DMS53 (cell line): ENCODE measurements at regions not wholly inside any gene's neighbourhood (a gene's known extent, or its start where the extent isn't known, plus 50 kb on each side); places are given as distances from the start of the nearest gene placed in this dataset.

Source experiments
- DNase-seq: peaks from one replicate; lab custom pipeline; 2025; lab: John Stamatoyannopoulos, UW

DNA sequence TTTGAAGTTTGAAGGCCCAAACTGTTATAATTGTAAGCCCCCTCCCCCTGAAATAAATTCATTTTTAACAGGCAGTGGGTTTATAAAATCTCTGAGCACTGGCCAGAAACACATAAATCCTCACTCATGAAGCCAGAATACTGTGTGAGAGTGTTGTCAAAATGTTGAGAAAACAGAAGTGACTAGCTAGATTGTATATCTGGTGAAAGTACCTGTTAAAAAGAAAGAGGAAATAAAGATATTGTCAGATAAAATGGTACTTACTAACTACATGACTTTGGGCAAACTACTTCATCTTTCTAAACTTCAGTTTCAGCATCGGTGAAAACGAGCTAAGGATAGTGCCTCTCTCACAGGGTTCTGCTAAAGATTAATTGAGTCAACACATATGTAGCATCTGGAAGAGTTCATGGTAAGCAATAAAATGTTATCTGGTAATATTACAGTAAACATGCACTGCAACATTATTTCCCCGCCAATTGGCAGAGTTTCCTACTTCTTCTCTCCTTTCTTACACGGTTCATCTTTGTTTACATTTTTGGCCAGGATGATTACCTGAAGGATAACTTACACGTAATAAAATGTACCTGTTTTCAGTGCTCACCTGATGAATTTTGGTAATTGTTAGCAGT lies 202.5 kb upstream of the CHRM2 start:
- no peak for DNase-seq

DNA sequence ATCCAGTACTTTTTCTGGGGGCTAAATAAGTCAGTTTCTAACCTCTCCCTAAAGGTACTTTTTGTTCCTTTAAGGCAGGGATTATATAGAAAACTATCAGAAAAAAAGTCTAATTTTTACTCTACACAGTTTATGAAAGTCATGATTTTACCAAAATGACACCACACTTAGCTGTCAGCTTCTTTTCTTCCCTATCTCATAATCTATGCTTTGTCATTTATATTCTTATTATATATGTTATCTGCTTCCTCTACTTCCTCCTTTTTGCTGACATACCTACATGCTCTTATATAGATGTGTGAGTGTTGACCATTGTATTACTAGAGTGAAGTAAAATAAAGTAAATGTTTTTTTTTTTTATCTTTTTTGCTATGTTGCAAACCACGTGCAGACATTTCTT lies 203.9 kb upstream of the CHRM2 start:
- no peak for DNase-seq

- DNase-seq: no peak
These were observed 210.9 kb upstream of the CHRM2 start for GRCh38 chr7:136657482-136657921.

- DNase-seq: no peak
These were observed 211.9 kb upstream of the CHRM2 start for GRCh38 chr7:136656516-136656915.

DNA sequence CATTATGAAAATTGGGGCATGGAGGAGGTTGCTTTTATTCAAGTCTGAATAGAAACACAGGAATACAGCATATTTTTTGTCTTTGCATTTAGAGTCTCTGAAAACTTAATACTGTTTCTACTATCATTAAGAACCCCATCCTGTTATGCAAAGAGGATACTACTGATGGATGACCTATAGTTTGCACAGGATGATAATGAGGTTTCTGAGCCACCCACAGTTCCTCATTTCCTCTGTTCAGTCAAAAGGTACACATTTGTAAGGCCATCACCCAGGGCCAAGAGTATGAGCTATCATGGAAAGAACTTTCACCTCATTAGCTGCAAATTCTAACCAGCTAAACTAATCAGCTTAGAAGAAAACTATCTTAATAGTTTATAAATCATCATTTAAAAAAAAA lies 213.0 kb upstream of the CHRM2 start:
- DNase-seq: no peak

DNA sequence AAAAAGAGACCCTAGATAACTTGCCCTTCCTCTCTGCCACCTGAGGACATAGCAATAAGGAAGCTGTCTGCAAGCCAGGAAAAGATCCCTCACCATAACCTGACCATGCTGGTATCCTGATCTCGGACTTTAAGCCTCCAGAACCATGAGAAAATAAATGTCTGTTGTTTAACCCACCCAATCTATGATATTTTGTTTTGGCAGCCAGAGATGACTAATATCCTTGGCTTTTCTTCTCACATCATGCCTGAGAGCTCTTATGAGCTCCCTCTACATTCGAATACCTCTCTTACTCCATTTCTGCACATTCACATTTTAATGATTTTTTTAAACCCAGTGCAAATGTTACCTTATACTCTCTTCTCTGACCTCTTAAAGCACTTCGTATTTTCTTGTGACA lies 214.0 kb upstream of the CHRM2 start:
- no peak for DNase-seq

- no peak for DNase-seq
These were observed 215.6 kb upstream of the CHRM2 start for GRCh38 chr7:136652635-136653370.

- peak; percentile 25 for DNase-seq
These were observed 227.5 kb upstream of the CHRM2 start for GRCh38 chr7:136640977-136641376.

- DNase-seq: no peak
These were observed 230.6 kb upstream of the CHRM2 start for GRCh38 chr7:136637813-136638212.

DNA sequence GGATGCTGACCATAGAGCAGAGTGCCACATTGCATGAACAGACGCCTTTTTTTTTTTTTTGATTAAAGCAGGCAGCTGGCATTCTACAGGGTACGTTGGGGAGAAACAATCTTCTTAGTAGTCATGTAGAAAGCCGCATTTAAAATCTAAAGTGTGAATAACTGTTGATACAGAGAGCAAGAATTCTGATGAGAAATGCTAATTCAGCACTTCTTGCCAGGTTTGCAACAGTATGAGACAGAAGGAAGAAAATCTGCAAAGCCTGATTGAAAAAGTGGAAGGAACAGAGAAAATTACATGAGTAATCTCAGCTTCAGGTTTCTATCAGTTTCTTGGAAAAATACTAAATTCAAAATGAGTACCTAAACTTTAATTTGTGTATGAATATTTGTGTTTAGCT lies 232.7 kb upstream of the CHRM2 start:
- DNase-seq: no peak

GRCh38 chr7:136618818-136619217 lies 249.6 kb upstream of the CHRM2 start:
- no peak for DNase-seq

- DNase-seq: no peak
These were observed 251.3 kb upstream of the CHRM2 start for GRCh38 chr7:136617176-136617575.

- no peak for DNase-seq
These were observed 262.7 kb upstream of the CHRM2 start for GRCh38 chr7:136605532-136606329.

DNA sequence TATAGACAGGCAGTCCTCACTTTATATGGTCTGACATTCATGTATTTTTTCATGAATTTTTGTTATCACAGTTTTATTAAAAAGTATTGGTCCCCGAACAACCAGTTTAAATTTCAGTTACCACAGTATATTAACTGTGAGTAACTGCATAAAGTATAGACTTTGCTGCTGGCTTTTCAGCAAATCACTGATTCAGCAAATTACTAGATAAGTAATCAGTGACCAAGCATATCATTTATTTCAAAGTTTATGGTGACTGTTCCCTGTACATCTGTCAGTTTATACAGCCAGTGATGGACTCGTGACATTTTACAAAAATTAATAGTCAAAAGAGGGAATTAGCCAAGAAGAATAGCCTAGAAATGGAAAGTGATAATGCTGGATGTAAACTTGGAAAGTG lies 266.7 kb upstream of the CHRM2 start:
- no peak for DNase-seq

GRCh38 chr7:136600475-136600874 lies 268.0 kb upstream of the CHRM2 start:
- DNase-seq: no peak

DNA sequence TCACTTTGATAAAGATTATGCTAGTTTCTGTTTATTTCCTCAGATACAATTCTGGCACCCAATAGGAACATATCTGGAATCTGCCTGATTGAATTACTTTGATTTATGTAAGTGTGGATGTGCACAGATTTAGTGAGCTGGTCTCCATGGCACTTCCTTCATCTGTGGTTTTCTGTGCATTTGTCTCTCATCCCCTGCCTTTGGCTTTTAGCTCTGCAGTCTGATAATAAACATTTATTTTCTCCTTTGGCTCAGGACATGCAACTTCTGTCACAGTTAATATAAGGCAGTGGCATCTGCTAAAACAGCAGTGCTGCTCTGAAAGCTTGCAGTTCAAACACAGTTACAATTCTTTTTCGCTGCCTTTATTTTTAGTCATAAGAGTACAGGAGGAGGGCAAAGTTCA lies 273.7 kb upstream of the CHRM2 start:
- no peak for DNase-seq

DNA sequence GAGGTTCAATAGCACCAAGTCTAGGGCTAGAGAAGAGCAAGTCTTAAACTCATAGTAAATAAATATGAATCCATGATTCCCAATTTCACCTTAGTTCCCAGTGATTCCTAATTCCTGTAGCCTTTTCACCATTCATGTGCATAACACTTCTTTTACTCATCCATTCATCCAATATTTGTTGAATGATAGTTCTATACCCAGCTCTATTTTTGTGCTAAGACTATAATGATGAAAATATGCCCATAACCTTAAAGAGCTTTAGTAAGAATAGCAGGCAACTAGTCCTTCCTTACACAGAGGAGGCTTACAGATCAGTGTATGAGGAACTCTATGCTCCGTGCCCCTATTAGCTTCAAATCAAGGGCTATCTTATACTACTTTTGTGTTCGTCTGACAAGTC lies 280.2 kb upstream of the CHRM2 start:
- no peak for DNase-seq

GRCh38 chr7:136585954-136586670 lies 282.3 kb upstream of the CHRM2 start:
- DNase-seq: no peak

- no peak for DNase-seq
These were observed 302.0 kb upstream of the CHRM2 start for GRCh38 chr7:136566491-136566890.

DNA sequence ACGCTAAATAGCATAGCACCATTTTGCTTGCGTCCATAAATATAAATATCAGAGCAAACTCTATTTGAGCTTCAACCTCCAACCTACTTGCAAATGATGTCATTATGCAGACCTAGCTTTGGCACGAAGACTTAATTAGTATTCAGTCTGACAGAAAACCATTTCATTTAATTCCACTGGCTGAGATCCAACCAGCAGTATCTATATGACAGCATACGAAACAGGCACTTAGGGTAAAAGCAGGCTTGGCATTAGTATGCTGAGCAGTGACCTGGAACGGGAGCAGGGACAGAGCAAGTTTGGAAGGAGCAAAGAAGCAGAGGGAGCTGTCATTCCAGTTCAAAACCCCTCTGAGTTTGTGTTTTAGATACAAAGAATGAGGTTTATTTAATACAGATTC lies 312.5 kb upstream of the CHRM2 start:
- no peak for DNase-seq

- DNase-seq: no peak
These were observed 316.8 kb upstream of the CHRM2 start for GRCh38 chr7:136551618-136552017.

- DNase-seq: no peak
These were observed 318.7 kb upstream of the CHRM2 start for GRCh38 chr7:136549756-136550155.
